ENCODE measurements at regions not wholly inside any gene's neighbourhood (a gene's known extent, or its start where the extent isn't known, plus 50 kb on each side); places are given as distances from the start of the nearest gene placed in this dataset.

DNA sequence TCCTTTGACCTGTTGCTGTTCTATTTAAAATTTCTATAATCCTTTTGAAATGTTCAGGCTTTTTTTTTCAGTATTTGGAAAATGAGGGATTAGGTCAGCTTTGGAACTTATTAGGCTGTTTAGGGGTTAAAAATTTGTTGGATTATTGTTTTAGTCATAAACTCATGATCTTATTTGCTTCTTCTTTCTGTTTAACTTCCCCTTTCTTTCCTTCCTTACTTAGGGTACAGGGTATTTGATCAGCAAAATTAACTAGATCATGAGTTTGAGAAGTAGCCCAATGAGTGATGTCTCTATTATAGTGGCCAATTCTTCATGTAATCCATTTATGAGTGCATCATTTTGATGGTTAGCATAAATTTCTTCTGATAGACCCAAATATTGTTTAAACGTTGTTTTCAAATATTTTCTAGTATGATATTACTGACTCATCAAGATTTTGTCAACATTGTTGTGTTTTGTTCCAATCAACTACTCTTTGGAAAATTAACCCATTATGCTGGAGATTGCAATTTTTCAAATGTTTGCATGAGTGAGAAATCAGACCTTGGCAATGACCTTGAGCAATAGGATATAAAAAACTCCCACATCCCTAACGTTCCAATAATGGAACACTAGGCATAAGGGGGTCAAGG lies 94.4 kb downstream of the OTOR start:
- TF ChIP-seq, protein P1, sequence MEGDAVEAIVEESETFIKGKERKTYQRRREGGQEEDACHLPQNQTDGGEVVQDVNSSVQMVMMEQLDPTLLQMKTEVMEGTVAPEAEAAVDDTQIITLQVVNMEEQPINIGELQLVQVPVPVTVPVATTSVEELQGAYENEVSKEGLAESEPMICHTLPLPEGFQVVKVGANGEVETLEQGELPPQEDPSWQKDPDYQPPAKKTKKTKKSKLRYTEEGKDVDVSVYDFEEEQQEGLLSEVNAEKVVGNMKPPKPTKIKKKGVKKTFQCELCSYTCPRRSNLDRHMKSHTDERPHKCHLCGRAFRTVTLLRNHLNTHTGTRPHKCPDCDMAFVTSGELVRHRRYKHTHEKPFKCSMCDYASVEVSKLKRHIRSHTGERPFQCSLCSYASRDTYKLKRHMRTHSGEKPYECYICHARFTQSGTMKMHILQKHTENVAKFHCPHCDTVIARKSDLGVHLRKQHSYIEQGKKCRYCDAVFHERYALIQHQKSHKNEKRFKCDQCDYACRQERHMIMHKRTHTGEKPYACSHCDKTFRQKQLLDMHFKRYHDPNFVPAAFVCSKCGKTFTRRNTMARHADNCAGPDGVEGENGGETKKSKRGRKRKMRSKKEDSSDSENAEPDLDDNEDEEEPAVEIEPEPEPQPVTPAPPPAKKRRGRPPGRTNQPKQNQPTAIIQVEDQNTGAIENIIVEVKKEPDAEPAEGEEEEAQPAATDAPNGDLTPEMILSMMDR (IDR thresholded peaks at IDR 0.05; ENCODE audit: borderline replicate concordance, insufficient read depth, low read depth, low read length) = no peak
- no peak overlapping the region for H3K4me3 ChIP-seq (ENCODE audit: low read depth, low read length)

DNA sequence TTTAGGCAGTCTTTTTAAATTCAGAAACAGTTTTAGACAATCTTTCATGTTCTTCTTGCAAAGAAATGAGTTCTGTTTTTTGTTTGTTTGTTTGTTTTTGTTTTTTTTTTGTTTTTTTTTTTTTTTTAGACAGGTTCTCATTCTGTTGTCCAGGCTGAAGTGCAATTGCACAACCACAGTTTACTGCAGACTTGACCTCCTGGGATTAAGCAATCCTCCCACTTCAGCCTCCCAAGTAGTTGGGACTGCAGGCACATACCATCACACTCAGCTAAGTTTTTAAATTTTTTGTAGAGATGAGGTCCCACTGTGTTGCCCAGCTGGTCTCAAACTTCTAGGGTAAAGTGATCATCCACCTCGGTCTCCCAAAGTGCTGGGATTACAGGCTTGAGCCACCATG lies 96.2 kb downstream of the OTOR start:
- TF ChIP-seq, protein P1 (IDR thresholded peaks at IDR 0.05; ENCODE audit: borderline replicate concordance, insufficient read depth, low read depth, low read length) = no peak
- H3K4me3 ChIP-seq (ENCODE audit: low read depth, low read length) = no peak overlapping the region

DNA sequence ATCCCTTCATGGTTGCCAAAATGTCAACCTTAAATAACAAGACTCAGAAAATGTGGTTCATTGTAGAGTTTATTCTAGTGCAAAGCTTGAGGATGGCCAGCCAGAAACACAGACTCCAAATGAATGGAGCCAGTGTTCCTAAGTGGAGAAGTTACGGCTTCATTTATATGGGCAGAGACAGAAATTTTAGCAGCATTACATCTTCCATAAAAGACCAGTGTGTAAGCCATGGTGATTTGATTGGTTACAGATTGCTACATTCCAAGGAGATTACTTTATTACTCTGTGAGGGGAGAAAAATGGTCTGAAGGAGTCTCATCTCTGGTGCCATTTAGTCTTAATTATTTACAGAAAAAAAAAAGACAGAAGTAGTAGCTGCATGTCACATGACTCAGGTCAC lies 97.8 kb downstream of the OTOR start:
- TF ChIP-seq, protein P1 (IDR thresholded peaks at IDR 0.05; ENCODE audit: borderline replicate concordance, insufficient read depth, low read depth, low read length) = no peak
- H3K4me3 ChIP-seq (ENCODE audit: low read depth, low read length) = no peak overlapping the region

DNA sequence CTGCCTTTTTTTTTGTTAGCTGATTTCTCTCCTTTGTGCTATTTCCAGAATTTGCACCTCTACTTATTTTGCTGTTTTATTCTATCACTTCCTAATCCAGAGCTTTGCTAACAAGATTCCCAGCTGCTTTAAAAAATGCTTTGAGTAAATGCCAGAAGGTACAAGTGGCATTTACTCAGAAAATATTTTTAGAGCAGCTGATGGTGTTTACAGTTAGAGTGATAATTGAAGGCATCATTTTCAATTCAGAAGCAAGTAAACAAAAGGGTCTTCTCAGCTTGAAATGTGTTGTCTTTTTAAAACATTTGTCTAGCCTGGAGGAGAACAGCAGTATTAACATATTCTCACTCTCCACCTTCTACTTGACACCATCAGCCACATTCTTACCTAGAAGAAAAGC lies 99.9 kb downstream of the OTOR start:
- no peak overlapping the region for H3K4me3 ChIP-seq (ENCODE audit: low read depth, low read length)
- TF ChIP-seq, protein P1 (IDR thresholded peaks at IDR 0.05; ENCODE audit: borderline replicate concordance, insufficient read depth, low read depth, low read length) = no peak

DNA sequence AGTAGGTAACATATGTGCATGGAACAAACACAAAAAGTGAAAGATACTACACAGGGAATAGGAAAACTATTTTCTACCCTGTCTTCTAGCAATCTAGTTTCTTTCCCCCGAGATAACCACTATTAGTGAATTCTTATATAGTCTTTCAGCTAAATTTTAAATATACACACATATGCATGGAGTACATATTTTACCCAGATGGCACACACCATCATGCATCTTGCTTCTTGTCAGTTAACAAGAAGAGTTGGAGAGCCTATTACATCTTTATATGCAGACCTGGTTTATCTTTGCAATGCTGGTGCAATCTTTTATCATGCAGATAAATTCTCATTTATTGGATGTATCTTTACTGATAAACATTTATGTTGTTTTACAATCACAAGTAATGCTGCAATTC lies 100.4 kb downstream of the OTOR start:
- H3K4me3 ChIP-seq (ENCODE audit: low read depth, low read length) = no peak overlapping the region
- TF ChIP-seq, protein P1 (IDR thresholded peaks at IDR 0.05; ENCODE audit: borderline replicate concordance, insufficient read depth, low read depth, low read length) = no peak

DNA sequence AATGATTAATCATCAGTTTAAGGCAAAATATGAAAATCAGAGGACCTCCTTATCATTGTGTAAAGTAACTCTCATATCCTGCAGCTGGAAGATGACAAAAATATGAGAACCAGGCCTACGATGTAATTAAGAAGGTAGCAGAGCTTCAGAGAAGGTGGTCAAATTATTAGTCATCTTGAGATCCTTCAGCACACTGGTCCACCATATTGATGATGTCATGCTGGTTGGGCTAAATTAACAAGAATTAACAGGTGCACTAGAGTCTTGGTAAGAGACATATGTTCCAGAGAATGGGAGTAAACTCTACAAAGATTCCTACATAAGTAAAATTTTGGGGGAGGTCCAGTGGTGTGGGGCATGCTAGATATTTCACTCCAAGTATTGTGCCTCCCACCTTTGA lies 112.8 kb downstream of the OTOR start:
- no peak overlapping the region for H3K4me3 ChIP-seq (ENCODE audit: low read depth, low read length)
- TF ChIP-seq, protein P1 (IDR thresholded peaks at IDR 0.05; ENCODE audit: borderline replicate concordance, insufficient read depth, low read depth, low read length) = no peak

DNA sequence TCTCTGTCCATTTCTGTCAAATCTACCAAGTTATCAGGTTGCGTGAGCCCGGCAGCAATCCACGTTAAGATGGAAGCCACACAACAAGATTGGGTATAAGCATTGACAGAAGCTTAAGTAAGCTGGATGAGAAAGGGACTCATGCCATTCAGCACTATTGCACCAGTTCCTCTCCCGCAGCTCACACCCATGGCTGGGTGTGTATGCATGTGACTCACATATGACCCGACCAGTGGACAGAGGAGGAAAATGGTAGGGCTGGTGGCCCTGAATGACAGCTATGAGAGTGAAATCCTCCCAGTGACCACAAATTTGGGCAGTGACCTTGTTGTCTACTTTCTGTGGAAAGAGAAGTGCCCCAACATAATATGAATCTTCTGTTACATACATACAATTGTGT lies 113.5 kb downstream of the OTOR start:
- no peak overlapping the region for H3K4me3 ChIP-seq (ENCODE audit: low read depth, low read length)
- TF ChIP-seq, protein P1 (IDR thresholded peaks at IDR 0.05; ENCODE audit: borderline replicate concordance, insufficient read depth, low read depth, low read length) = no peak
